Neural cell (in vitro differentiated cells): ENCODE measurements at regions not wholly inside any gene's neighbourhood (a gene's known extent, or its start where the extent isn't known, plus 50 kb on each side); places are given as distances from the start of the nearest gene placed in this dataset.
"Not testable (repeated sequence)": the region's sequence is repeated elsewhere in the genome, so short reads cannot be mapped to it uniquely, and the experiment has no call there.

ENCODE experiments used
- H2AFZ ChIP-seq: fragments of 200-600, 300-800 bp; sonication (generic), shearing (Covaris generic); 2 replicates; pipeline ENCODE4 v1.6.0; 2014; ENCODE audit warnings: low read depth, mild to moderate bottlenecking, antibody characterized with exemption, low read length, moderate library complexity
- H3F3A ChIP-seq: fragments of 200-600 bp; shearing (Covaris generic); 2 replicates; pipeline ENCODE4 v1.6.1; 2016; ENCODE audit warnings: mild to moderate bottlenecking, moderate library complexity, mixed read lengths, antibody characterized with exemption, low read length; ENCODE audit not compliant: insufficient read depth, poor library complexity, severe bottlenecking
- H3K27ac ChIP-seq: fragments of 200-600, 300-800 bp; sonication (generic), shearing (Covaris generic); 2 replicates; pipeline ENCODE4 v1.5.1; 2014; ENCODE audit warnings: mild to moderate bottlenecking, low read length, moderate library complexity
- H3K27me3 ChIP-seq: fragments of 300-800, 200-600 bp; sonication (generic), shearing (Covaris generic); 2 replicates; pipeline ENCODE4 v1.6.0; 2014; ENCODE audit warnings: mild to moderate bottlenecking, low read depth, low read length, moderate library complexity; ENCODE audit not compliant: insufficient read depth
- H3K36me3 ChIP-seq: fragments of 300-800, 200-600 bp; sonication (generic), shearing (Covaris generic); 2 replicates; pipeline ENCODE4 v1.5.1; 2014; ENCODE audit warnings: mild to moderate bottlenecking, antibody characterized with exemption, low read length, moderate library complexity; ENCODE audit not compliant: insufficient read depth
- H3K4me2 ChIP-seq: fragments of 300-800, 200-600 bp; sonication (generic), shearing (Covaris generic); 2 replicates; pipeline ENCODE4 v1.6.0; 2014; ENCODE audit warnings: mild to moderate bottlenecking, low read length
- H3K4me3 ChIP-seq: fragments of 300-800, 200-600 bp; sonication (generic), shearing (Covaris generic); 2 replicates; pipeline ENCODE4 v1.5.1; 2014; ENCODE audit warnings: mild to moderate bottlenecking, low read length, moderate library complexity
- H3K79me2 ChIP-seq: fragments of 200-600 bp; shearing (Covaris generic); replicated peaks from 2 replicates; pipeline ENCODE4 v1.6.0; 2014; ENCODE audit warnings: mild to moderate bottlenecking, low read length, moderate library complexity; ENCODE audit not compliant: insufficient read depth
- H3K9ac ChIP-seq: fragments of 300-800, 200-600 bp; sonication (generic), shearing (Covaris generic); 2 replicates; pipeline ENCODE4 v1.6.1; 2016; ENCODE audit warnings: mild to moderate bottlenecking, low read length, mixed read lengths
- H3K9me2 ChIP-seq: fragments of 200-600 bp; shearing (Covaris generic); 2 replicates; pipeline ENCODE4 v1.6.1; 2016; ENCODE audit warnings: mild to moderate bottlenecking, low read length, mixed read lengths; ENCODE audit not compliant: insufficient read depth
- H3K9me3 ChIP-seq: fragments of 200-600, 300-800 bp; sonication (generic), shearing (Covaris generic); 2 replicates; pipeline ENCODE4 v1.6.1; 2016; ENCODE audit warnings: mild to moderate bottlenecking, mixed run types, low read length, moderate library complexity, mixed read lengths
- H4K20me1 ChIP-seq: fragments of 200-600 bp; shearing (Covaris generic); 2 replicates; pipeline ENCODE4 v1.6.1; 2016; ENCODE audit warnings: mild to moderate bottlenecking, mixed run types; ENCODE audit not compliant: insufficient read depth
- EP300 ChIP-seq: fragments of 450-650 bp; conservative IDR thresholded peaks from 2 replicates; pipeline ENCODE4 v1.6.1; 2014; ENCODE audit warnings: antibody characterized with exemption, mild to moderate bottlenecking, moderate library complexity; ENCODE audit not compliant: poor library complexity, severe bottlenecking
- EZH2 ChIP-seq: fragments of 200-600, 300-800 bp; shearing (Covaris generic), sonication (generic); IDR thresholded peaks from 2 replicates; pipeline ENCODE4 v1.6.1; 2014; ENCODE audit warnings: antibody characterized with exemption, low read length, borderline replicate concordance, mild to moderate bottlenecking; ENCODE audit not compliant: insufficient read depth, poor library complexity, severe bottlenecking
- MXI1 ChIP-seq: fragments of 450-650 bp; conservative IDR thresholded peaks from 2 replicates; pipeline ENCODE4 v1.6.1; 2014; ENCODE audit warnings: antibody characterized with exemption, mild to moderate bottlenecking; ENCODE audit not compliant: poor library complexity, severe bottlenecking
- POLR2AphosphoS5 ChIP-seq: IDR thresholded peaks from 2 replicates; pipeline ENCODE4 v1.6.1; 2012
- RAD21 ChIP-seq: fragments of 450-650 bp; conservative IDR thresholded peaks from 2 replicates; pipeline ENCODE4 v1.6.1; 2014; ENCODE audit warnings: antibody characterized with exemption, mild to moderate bottlenecking, moderate library complexity
- SMC3 ChIP-seq: fragments of 450-650 bp; conservative IDR thresholded peaks from 2 replicates; pipeline ENCODE4 v1.6.1; 2014; ENCODE audit warnings: antibody characterized with exemption, mild to moderate bottlenecking, moderate library complexity; ENCODE audit not compliant: poor library complexity
- TAF1 ChIP-seq: IDR thresholded peaks from 2 replicates; pipeline ENCODE4 v1.6.1; 2012; ENCODE audit warnings: low read depth
- TF ChIP-seq, protein P1 (sequence below): fragments of 450-650 bp; IDR thresholded peaks from 2 replicates; pipeline ENCODE4 v1.5.1; 2014; ENCODE audit warnings: antibody characterized with exemption, mild to moderate bottlenecking, moderate library complexity; ENCODE audit not compliant: poor library complexity, severe bottlenecking
- TF ChIP-seq, protein P2 (sequence below): IDR thresholded peaks from 2 replicates; pipeline ENCODE4 v1.6.1; 2012; ENCODE audit warnings: borderline replicate concordance

DNA sequence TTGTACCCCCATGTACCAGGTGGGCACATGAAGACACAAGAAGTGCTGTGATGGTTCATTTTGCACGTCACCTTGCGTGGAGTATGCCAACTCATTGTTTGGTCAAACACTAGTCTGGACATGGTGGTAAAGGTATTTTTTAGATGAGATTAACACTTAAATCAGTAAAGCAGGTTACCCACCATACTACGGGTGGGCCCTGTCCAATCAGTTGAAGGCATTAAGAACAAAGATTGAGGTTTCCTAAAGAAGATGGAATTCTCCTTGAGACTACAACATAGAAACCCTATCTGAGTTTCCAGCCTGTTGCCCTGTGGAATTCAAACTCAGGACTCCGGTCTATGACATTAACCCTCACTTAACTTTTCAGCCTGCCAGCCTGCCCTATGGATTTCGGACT lies 118.4 kb downstream of the RPLP1 start:
- H3K27me3 ChIP-seq = no peaks in the 10 kb centered on the region
- H3K36me3 ChIP-seq = no peaks in the 10 kb centered on the region
- H3K9ac ChIP-seq = no peak overlapping the region
- H3K4me2 ChIP-seq = no peak overlapping the region
- H4K20me1 ChIP-seq = no peaks in the 10 kb centered on the region
- no peak overlapping the region for H3K27ac ChIP-seq
- no peak overlapping the region for H2AFZ ChIP-seq
- TF ChIP-seq, protein P1, sequence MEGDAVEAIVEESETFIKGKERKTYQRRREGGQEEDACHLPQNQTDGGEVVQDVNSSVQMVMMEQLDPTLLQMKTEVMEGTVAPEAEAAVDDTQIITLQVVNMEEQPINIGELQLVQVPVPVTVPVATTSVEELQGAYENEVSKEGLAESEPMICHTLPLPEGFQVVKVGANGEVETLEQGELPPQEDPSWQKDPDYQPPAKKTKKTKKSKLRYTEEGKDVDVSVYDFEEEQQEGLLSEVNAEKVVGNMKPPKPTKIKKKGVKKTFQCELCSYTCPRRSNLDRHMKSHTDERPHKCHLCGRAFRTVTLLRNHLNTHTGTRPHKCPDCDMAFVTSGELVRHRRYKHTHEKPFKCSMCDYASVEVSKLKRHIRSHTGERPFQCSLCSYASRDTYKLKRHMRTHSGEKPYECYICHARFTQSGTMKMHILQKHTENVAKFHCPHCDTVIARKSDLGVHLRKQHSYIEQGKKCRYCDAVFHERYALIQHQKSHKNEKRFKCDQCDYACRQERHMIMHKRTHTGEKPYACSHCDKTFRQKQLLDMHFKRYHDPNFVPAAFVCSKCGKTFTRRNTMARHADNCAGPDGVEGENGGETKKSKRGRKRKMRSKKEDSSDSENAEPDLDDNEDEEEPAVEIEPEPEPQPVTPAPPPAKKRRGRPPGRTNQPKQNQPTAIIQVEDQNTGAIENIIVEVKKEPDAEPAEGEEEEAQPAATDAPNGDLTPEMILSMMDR = no peak
- TF ChIP-seq MXI1 (no peak), SMC3 (no peak), EP300 (no peak), EZH2 (no peak), POLR2AphosphoS5 (no peak), TAF1 (no peak), RAD21 (no peak)
- TF ChIP-seq, protein P2, sequence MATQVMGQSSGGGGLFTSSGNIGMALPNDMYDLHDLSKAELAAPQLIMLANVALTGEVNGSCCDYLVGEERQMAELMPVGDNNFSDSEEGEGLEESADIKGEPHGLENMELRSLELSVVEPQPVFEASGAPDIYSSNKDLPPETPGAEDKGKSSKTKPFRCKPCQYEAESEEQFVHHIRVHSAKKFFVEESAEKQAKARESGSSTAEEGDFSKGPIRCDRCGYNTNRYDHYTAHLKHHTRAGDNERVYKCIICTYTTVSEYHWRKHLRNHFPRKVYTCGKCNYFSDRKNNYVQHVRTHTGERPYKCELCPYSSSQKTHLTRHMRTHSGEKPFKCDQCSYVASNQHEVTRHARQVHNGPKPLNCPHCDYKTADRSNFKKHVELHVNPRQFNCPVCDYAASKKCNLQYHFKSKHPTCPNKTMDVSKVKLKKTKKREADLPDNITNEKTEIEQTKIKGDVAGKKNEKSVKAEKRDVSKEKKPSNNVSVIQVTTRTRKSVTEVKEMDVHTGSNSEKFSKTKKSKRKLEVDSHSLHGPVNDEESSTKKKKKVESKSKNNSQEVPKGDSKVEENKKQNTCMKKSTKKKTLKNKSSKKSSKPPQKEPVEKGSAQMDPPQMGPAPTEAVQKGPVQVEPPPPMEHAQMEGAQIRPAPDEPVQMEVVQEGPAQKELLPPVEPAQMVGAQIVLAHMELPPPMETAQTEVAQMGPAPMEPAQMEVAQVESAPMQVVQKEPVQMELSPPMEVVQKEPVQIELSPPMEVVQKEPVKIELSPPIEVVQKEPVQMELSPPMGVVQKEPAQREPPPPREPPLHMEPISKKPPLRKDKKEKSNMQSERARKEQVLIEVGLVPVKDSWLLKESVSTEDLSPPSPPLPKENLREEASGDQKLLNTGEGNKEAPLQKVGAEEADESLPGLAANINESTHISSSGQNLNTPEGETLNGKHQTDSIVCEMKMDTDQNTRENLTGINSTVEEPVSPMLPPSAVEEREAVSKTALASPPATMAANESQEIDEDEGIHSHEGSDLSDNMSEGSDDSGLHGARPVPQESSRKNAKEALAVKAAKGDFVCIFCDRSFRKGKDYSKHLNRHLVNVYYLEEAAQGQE = no peak
- no peaks in the 10 kb centered on the region for H3K9me2 ChIP-seq
- no peaks in the 10 kb centered on the region for H3K79me2 ChIP-seq
- H3F3A ChIP-seq = no peaks in the 10 kb centered on the region
- H3K9me3 ChIP-seq = no peaks in the 10 kb centered on the region
- no peak overlapping the region for H3K4me3 ChIP-seq

GRCh38 chr15:69573278-69573677 lies 120.7 kb downstream of the RPLP1 start:
- H3K36me3 ChIP-seq, H3F3A ChIP-seq, H3K9ac ChIP-seq, H3K4me3 ChIP-seq, H3K9me3 ChIP-seq, H3K79me2 ChIP-seq, H2AFZ ChIP-seq, H3K27me3 ChIP-seq, H3K4me2 ChIP-seq, H4K20me1 ChIP-seq, H3K9me2 ChIP-seq, H3K27ac ChIP-seq: not testable (repeated sequence)

DNA sequence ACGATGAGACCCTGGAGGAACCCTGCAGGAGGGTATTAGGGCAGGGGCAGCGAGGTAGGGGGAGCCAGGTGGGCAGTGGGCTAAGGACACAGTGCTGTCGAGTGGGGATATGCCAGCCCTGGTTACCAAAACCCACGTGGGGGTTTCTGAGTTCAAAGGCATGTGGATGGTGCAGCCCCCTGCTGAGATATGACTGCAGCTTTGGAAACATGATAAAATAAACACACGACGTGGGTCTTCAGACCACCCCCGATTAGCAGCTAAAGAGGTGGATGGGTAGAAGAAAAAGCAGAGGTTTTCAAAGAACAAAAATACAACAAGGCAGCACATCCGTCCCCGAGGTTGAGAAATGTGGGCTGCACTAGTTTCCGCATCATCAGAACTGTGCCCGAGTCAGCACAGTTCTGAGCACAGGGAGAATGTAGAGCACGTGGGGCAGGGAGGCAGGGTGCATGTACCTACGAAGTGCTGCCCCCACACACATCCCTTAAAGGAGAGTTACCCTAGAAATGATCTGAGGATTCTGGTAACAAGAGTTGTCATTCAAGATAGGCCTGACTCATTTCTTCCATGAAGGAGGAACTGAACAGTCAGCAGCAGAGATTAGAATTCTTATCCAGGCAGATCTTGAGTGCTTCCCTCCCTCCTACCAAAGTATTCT lies 121.3 kb downstream of the RPLP1 start:
- H4K20me1 ChIP-seq = no peaks in the 10 kb centered on the region
- no peaks in the 10 kb centered on the region for H3K36me3 ChIP-seq
- H3F3A ChIP-seq = no peaks in the 10 kb centered on the region
- H3K4me2 ChIP-seq = no peak overlapping the region
- no peaks in the 10 kb centered on the region for H3K27me3 ChIP-seq
- no peak overlapping the region for H3K9ac ChIP-seq
- TF ChIP-seq TAF1 = no peak
- TF ChIP-seq POLR2AphosphoS5 = no peak
- TF ChIP-seq, protein P1 = no peak
- TF ChIP-seq SMC3 = no peak
- no peak for TF ChIP-seq RAD21
- no peak for TF ChIP-seq EZH2
- TF ChIP-seq MXI1 = no peak
- no peak overlapping the region for H3K27ac ChIP-seq
- no peaks in the 10 kb centered on the region for H3K79me2 ChIP-seq
- H3K9me2 ChIP-seq = no peaks in the 10 kb centered on the region
- H3K9me3 ChIP-seq = no peaks in the 10 kb centered on the region
- no peak overlapping the region for H2AFZ ChIP-seq
- no peak overlapping the region for H3K4me3 ChIP-seq
